ENCODE measurements at regions not wholly inside any gene's neighbourhood (a gene's known extent, or its start where the extent isn't known, plus 50 kb on each side); places are given as distances from the start of the nearest gene placed in this dataset.
"Not testable (repeated sequence)": the region's sequence is repeated elsewhere in the genome, so short reads cannot be mapped to it uniquely, and the experiment has no call there.

DNA sequence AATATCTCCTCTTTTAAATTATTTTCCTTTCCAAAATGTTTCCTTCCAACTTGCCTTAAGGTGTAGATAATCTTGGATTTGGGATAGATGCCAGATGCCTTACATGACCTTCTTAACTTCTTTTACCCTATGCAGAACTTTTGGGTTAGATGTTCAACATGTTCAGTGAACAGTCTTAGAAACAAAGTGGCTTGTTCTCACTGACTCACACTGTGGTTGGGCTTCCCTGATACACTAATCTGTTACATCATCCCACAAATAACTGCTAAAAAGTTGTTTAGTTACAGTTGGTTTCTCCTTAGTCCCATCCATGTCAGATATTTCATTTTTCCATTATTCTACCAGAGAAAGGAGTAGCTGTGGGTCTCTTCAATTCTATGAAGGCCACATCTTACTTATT is 2638.2 kb downstream of the PCDH9 start:
- DNase-seq: no peak

DNA sequence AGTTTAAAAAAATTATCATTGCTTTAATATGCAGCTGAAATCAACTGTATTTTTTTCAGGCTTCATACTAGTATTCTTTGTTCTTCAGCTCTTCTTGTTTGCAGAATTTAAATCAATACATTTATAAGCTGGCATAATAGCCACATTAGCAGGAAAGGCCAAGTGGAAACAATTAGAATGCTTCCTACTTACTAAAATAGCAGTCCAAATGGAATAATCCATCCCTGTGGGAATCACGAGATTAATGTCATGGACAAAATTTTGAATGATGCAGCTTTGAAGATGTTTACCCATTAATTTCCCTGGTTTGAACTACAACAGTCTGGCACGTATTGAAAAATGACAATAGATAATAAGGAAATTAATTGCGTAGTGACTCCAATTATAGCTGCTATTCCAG is 2650.8 kb downstream of the PCDH9 start:
- DNase-seq: no peak

DNA sequence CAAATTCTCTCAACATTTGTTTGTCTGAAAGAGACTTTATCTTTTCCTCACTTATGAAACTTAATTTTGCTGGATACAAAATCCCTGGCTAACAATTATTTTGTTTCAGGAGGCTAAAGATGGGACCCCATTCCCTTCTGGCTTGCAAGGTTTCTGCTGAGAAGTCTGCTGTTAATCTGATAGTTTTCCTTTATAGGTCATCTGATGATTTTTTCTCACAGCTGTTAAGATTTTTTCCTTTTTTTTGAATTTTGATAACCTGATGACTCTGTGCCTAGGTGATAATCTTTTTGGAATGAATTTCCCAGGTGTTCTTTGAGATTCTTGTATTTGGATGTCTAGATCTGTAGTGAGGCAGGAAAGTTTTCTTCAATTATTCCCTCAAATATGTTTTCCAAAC is 2661.4 kb downstream of the PCDH9 start:
- DNase-seq: no peak

DNA sequence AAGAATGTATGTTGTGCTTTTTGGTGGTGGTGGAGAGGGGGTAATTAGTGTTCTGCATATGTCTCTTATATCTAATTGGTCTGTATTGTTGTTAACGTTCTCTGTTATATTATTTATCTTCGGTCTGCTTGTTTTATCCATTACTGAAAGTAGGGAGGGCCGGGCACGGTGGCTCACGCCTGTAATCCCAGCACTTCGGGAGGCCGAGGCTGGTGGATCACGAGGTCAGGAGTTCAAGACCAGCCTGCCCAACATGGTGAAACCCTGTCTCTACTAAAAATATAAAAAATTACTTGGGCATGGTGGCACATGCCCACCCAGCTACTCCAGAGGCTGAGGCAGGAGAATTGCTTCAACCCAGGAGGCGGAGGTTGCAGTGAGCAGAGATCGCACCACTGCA is 2672.1 kb downstream of the PCDH9 start:
- DNase-seq: not testable (repeated sequence)

DNA sequence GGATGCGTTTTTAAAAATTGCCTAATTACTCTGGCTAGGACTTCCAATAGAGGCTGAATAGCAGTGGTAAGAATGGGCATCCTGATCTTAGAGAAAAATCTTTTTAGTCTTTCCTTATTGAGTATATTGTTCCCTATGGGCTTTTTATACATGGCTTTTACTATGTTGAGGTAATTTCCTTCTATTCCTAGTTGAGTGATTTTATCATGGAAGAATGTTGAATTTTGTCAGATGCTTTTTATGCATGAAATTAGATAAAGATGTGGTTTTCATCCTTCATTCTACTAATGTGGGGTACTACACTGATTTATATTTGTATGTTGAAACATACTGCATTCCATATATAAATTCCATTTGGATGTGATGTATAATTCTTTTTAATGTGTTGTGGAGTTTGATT is 2673.8 kb downstream of the PCDH9 start:
- no peak for DNase-seq

DNA sequence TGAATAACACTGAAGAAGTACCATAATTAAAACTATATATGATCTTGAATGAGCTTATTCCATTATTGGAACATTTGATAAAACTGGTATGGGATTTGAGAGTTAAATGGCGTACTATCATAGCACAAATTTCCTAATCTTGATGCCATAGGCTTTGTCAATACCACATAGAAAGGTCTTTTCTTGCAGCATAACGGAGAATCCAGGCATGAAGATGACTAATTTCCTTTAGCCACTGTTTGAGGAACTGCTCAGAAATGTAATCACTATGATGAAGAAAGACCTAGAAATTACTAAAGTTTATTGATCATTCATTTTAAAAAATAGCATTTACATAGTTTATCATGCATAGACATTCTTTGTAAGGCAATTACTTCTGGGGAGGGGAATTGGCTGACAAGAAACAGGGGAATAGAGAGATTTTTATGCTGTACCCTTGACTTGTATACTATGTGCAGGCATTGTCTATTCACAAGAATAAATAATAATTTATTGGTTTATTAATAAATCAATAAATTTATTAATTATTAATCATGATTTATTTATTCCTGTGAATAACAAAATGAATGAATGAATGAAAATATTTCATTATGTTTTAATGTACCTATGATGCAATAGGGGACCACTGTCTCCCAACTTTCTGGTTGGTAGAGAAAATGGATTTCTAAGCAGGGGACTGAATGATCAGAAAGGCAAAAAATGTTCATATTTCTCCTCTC is 2676.6 kb downstream of the PCDH9 start:
- DNase-seq: no peak

DNA sequence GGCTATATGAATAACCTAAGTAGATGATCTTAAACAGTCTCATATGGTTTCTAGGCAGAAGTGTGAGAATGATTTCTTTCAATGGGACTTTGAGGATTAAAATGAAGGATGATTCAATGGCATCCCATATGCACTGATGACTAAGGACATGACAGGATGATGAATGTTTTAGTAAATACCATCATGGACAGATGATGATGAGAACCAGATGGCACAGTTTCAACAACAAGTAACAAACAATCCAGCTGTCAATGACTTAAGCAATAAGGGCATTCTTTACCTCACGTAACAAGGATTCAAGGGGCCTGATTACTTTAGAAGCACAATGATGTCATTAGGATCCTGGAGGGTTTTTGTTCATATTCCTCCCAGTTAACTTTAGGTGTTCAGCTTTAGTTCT is 2678.4 kb downstream of the PCDH9 start:
- no peak for DNase-seq

DNA sequence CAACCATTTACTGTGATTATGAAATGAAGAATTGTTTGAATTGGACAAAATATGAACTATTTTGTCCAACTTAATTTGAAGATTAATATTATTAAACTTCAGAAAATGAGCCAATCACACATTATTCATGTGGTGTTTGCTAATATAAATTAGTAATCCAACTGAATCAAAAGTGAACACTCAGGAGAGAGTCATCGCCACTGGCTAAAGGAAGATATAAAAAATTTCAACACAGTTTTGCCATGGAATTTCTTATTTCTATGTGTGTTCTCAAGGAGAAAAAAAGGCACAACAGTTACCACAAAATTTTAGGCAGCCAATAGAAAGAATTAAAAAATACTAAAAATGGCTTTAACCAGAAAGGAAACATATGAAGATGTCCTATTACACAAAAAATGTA is 2683.8 kb downstream of the PCDH9 start:
- no peak for DNase-seq

DNA sequence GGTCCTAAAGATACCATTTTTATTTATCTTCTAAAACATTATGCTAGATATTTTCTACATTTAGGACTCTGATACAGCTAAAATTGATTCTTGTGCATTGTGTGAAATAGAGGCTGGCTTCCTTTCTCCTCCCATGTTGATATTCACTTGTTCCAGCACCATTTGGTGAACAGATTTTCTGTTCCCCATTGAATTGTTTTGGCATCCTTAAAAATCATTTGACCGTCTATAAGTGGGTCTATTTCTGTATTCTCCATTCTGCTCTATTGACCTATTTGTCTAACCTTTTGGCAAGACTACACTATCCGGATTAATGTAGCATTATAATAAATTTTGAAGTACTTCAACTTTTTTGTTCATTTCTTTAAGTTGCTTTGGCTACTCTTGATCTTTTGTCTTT is 2689.2 kb downstream of the PCDH9 start:
- no peak for DNase-seq

DNA sequence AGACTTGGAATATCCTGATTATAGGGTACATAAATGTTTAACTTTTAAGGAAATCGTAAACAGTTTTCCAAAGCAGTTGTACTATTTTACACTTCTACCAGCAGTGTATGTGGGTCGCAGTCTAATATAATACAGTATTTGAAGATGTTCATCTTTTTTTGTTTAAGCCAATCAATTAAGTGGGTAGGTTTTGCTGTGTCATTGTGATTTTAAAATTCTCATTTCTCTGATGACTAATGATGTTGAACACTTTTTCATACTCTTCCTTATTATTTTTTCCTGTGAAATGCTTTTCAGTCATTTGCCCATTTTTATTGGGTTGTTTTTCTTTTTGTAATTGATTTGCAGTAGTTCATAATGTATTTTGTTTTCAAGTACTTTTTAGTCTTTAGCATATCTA is 2689.7 kb downstream of the PCDH9 start:
- DNase-seq: no peak

DNA sequence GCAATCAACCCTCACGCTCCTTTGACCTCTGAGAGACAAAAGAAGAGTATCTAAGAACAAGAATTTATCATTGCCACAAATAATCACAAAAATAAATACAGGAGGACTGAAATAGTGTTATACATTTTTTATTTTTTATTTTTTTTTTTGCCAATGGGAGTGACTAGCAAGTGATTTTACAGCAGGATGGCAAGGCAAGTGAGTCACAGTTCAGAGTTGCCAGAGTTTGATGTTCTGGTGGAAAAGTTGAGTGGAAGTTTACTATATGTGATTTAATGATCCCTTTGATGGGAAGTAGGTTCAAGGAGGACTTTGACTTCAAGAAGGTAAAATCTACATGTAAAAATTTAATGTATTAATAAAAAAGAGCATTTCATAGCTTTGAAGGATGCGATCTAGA is 2691.4 kb downstream of the PCDH9 start:
- no peak for DNase-seq

DNA sequence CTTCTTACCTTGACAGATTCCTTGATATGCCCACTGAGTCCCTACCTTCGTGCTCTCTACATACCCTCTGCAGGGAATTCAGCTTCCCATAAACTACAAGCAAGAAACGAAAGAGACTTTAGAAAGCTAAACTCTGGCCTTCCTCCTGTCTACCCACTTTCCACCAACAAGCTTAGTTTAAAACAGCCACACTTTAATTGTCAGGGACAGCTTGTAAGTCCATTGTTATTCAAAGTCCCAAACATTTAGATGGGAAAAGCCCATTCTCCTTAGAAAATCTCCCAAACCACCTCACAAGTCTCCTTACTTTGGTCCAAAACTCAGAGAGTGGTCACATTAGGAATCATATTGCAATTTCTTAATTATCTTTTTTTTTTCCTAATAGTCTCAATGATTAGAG is 2695.8 kb downstream of the PCDH9 start:
- DNase-seq: no peak

DNA sequence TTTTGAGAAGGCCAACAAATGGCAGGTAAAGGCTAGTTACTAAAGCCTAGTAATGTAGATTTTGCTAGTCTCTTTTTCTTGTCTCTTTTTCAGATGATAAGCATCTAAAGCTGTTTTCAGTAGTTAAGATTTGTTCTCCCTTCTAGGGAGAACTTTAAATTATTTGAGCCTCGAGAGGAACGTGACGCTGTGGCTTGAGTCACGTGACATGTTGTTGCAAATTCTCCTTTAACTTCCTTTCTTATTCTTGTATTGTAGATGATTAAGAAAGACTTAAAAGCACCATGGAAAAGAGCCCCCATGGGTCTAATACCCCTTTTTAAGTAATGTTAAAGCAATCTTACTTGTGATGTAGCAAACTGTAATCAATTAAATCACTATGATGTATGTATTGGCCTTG is 2698.7 kb downstream of the PCDH9 start:
- DNase-seq: no peak

DNA sequence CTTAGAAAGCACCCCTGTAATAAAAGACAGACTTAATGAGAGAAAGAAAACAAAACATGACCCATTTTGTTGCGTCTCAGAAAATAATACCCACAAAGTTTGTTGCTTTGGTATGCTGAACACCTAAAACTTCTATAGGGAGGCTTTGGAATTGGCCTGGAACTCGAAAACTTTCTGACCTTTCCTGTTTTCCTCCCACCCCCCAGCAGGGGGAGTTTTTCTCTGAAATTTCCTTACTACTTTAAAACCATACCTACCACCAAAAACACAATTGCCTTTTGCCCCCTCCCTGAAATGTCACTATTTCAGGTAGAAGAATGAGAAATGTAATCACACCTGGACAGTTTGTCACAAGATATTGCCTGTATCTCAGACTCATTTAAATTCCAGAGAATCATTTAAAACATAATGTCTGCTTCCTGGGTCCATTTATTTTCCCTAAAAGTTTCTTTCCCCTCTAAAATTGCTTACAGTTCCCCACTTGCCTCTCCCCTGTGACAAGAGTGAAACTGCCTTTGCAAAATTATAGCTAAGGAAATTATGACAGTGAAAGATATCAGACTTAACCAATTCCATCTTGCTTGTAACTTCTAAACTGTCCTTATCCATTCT is 2700.2 kb downstream of the PCDH9 start:
- no peak for DNase-seq

DNA sequence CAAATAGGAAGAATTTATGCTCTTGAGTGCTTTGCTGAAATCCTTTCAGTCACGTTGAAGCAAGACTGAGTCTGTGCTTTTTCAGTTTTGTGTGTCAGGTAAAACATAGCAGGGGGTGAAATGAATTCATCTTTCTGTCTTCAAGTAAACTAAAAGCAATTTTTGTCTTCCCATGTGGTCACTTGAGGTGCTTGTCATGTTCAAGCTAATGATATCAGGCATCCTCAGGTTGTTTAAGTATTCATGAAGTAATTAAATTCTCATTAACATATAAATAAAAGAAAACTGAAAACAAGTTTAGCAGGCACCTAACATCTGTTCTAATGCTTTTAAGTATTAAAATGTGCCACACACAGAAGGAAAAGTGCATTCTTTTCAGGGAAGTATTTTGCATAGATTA is 2701.3 kb downstream of the PCDH9 start:
- DNase-seq: no peak

DNA sequence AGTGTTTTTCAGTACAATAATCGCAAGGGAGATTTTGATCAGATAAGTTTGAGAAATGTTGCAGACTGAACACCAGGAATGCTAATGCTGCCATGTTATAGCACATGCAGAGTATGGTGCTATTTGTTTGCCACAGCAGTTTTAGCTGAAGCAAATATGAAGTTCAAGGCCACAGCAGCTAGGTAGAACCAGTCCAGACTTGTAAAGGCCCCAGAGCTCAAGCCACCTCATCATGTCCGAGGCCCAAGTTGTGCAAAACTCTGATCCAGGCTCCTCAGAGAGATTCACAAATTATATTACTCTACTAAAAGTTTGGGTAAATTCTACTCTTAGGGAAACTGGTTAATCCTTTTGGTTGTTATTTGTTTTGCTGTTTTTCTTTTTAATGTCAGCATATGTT is 2702.6 kb downstream of the PCDH9 start:
- DNase-seq: no peak

DNA sequence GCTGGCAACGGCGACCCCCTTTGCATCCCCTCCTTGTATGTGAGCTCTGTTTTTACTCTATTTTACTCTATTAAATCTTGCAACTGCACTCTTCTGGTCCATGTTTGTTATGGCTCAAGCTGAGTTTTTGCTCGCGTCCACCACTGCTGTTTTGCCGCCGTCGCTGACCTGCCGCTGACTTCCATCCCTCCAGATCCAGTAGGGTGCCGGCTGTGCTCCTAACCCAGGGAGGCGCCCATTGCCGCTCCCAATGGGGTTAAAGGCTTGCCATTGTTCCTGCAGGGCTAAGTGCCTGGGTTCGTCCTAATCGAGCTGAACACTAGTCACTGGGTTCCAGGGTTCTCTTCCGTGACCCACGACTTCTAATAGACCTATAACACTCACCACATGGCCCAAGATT is 2704.4 kb downstream of the PCDH9 start:
- DNase-seq: no peak

DNA sequence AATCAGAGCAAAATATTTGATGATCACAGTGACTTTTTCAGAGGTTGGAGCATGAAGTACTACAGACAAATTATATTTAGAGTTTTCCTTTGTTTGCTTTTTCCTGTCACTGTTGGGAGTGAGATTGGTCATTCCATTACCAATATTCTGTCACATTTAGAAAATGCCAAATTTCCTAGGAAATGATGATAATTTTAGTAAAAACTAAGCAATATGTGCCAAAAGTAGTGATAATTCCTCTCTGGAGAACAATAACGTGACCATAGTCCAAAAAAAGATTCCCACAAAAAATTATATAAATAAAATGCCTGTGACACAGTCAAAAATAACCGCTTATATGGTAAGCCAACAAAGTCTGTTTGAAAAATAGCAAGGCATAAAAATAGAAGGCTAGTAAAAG is 2719.4 kb downstream of the PCDH9 start:
- DNase-seq: no peak

DNA sequence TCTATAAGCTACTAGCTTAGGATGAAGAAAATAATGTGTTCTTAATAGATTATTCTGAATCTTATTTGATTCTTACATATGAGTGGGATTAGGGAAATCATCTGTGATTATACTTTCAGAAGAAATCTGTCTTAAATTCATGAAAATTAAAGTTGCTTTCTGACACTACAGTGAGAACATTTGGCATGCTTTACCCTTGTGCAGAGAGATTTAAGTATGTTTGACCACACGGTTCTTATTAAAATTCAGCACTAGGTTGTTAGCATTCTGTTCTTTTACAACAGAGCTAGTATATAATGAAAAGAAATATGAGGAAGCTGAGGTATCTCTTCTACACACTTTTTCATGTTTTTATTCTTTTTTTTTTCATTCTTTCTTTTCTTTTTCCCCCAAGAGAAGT is 2723.9 kb downstream of the PCDH9 start:
- DNase-seq: no peak

DNA sequence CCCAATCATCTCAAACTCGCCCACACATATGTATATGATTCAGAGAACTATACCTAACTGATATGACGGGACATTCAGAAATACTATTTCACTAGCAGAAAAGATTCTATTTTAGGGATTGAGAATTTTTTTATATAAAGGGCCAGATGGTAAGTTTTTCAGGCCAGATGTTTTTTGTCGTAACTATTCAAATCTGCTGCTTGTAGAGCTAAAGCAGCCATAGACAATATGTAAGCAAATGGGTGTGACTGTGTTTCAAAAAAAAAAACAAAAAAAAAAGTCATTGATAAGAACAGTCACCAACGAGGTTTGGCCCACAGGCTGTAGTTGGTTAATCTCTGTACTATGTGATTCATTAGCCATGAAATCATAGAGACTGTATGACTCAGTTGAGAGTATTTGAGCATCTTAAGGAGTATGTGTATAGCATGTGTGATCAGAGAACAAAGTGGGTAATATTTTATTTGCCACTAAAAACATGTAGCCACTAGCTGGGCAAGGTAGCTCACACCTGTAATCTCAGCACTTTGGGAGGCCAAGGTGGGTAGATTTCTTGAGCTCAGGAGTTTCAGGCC is 2724.7 kb downstream of the PCDH9 start:
- no peak for DNase-seq

DNA sequence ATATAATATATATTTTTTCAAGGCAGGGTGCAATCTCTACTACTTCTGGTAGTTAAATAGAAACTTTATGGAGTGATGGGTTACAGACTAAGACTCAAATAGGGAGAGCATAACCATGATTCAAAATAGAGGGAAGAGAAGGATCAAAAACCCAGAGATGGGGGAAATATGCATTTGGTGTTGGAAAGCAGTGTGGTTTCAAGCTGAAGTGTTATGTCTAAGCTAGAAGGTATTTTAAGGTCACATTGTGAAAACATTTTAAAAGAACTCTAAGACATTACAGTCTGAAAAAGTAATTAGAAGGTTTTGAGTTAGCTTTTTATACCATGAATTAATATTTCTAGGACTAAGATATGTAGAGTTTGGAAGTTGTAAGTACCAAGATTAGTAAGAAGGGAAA is 2741.4 kb downstream of the PCDH9 start:
- DNase-seq: no peak

DNA sequence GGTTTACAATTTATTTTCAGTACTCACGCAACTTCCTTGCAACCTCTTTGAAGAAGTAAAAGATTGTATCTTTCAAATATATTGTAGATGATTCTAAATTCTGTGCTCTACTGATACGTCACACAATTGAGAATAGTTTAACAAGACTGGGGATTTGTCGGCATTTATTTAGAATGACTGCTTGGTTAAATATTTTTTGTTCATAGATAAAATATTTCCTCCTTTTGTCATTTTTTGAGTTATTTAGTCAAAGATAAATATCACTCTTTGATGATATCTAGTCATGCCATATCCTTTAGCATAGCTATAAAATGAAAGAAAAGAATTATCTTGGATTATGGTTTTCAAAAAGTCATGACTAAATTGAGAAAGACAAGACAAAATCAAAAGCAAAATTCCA is 2747.8 kb downstream of the PCDH9 start:
- no peak for DNase-seq

DNA sequence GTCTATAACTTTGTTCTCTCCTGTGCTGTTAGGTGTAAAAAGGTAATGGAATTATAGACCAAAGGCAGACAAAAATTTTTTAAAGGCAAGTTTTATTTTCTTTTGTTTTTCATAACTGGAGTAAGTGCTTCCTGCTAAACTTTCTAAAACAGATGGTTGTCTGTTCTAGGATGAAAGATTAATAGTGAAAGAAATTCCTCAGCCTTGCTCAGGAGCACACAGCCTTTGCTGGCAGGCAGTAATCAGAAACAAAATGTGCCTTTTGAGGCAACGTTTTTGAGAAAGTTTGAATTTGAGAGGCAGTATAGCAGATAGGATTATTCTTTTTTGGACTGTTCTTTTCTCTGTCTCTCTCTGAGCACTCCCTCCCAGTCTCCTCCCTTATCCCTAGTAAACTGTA is 2749.5 kb downstream of the PCDH9 start:
- DNase-seq: no peak

DNA sequence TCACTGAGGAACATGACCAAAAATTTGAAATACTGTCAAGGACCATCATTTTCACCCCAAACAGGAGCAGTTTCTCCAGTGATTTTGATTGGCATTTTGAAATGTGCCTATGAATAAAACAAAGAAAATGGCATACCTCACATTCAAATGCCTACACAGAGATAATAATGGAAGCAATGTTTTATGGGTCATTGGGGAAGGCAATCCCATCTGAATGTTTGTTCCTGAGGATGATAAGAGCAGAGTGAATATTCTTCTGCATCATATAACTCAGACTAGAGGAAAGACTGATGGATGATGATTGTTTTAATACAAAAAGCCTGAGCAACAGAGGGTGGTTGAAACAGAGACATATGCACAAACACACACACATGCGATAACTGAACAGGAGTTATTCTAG is 2749.9 kb downstream of the PCDH9 start:
- DNase-seq: no peak

DNA sequence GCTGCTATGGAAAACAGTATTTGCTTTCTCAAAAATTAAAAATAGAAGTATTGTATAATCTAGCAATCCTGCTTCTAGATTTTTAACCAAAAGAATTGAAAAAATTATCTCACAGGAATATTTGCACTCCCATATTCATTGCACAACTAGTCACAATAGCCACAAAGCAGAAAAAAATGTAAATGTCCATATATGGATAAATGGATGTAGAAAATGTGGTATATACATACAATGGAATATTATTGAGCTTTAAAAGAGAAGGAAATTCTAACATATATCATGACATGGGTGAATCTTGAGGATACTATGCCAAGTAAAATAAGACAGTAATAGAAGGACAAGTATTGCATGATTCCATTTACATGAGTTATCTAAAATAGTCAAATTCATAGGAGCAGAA is 2753.0 kb downstream of the PCDH9 start:
- DNase-seq: no peak
